Mammary epithelial cell (primary cell): ENCODE measurements at regions not wholly inside any gene's neighbourhood (a gene's known extent, or its start where the extent isn't known, plus 50 kb on each side); places are given as distances from the start of the nearest gene placed in this dataset.

Experiments used
- CTCF ChIP-seq, 2 donors: IDR thresholded peaks in 1 of 2; conservative IDR thresholded peaks in 1 of 2; 2 replicates each; pipeline ENCODE4 v1.5.1; 2011 to 2012; ENCODE audit warnings: inconsistent platforms in 2 of 2, low read length in 2 of 2, mild to moderate bottlenecking in 2 of 2, control low read depth in 1 of 2, low read depth in 1 of 2; ENCODE audit not compliant: insufficient read depth in 1 of 2; ENCODE audit errors: extremely low read depth in 1 of 2
- EZH2 ChIP-seq: IDR thresholded peaks from 2 replicates; pipeline ENCODE4 v1.6.1; 2012; ENCODE audit warnings: low read length, inconsistent platforms, borderline replicate concordance

GRCh38 chr7:19830604-19831003 lies 57.2 kb upstream of the TMEM196 start:
- TF ChIP-seq CTCF (conservative IDR thresholded peaks at IDR 0.05 in 1 of 2, IDR thresholded peaks at IDR 0.05 in 1 of 2; ENCODE audit: extremely low read depth in 1 of 2, insufficient read depth in 1 of 2, low read depth in 1 of 2, low read length in 2 of 2) = no peak
- TF ChIP-seq EZH2 = no peak
